ENCODE measurements at regions not wholly inside any gene's neighbourhood (a gene's known extent, or its start where the extent isn't known, plus 50 kb on each side); places are given as distances from the start of the nearest gene placed in this dataset.
"Not testable (repeated sequence)": the region's sequence is repeated elsewhere in the genome, so short reads cannot be mapped to it uniquely, and the experiment has no call there.

DNA sequence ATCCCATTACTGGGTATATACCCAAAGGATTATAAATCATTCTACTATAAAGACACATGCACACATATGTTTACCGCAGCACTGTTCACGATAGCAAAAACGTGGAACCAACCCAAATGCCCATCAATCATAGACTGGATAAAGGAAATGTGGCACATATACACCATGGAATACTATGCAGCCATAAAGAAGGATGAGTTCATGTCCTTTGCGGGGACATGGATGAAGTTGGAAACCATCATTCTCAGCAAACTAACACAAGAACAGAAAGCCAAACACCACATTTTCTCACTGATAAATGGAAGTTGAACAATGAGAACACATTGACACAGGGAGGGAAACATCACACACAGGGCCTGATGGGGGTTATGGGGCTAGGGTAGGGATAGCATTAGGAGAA is 1090.5 kb upstream of the EDIL3 start:
- DNase-seq (ENCODE audit: low spot score); ATAC-seq; H3K36me3 Mint-ChIP-seq; H3K27ac Mint-ChIP-seq; H3K4me3 Mint-ChIP-seq; H3K27me3 Mint-ChIP-seq (ENCODE audit: low read depth); CTCF ChIA-PET; POLR2A ChIA-PET; H3K4me1 Mint-ChIP-seq: not testable (repeated sequence)
- H3K9me3 Mint-ChIP-seq = peaks cover 29% of the 10 kb centered on the region

DNA sequence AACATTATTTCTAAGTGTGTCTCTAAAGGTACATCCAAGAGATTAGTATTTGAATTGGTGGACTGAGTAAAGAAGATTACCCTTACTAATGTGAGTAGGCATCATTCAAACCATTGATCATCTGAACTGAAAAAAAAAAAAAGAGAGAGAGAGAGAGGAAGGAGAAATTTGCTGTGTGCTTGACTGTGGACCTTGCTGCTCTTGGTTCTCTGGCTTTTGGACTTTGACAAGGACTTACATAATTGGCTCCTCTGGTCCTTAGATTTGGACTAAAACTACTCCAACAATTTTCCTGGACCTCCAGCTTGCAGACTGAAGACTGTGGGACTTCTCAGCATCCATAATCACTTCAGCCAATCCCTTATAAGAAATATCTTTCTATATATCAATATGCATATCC is 1091.9 kb upstream of the EDIL3 start:
- Mint-ChIP-seq H3K36me3 (peaks cover 8% of the 10 kb centered on the region; the same call in 1 of the 2 replicates), H3K9me3 (peaks cover 33% of the 10 kb centered on the region), H3K27me3 (ENCODE audit: low read depth) (no peaks in the 10 kb centered on the region), H3K4me1 (0 out of 2 replicates have a peak, but pooled peaks cover 4% of the 10 kb centered on the region), H3K27ac (no peak overlapping the region), H3K4me3 (no peak overlapping the region)
- no peak for ATAC-seq
- DNase-seq (ENCODE audit: low spot score) = no peak
- ChIA-PET POLR2A (no interaction called here), CTCF (no interaction called here)
- TF ChIP-seq, protein P1, sequence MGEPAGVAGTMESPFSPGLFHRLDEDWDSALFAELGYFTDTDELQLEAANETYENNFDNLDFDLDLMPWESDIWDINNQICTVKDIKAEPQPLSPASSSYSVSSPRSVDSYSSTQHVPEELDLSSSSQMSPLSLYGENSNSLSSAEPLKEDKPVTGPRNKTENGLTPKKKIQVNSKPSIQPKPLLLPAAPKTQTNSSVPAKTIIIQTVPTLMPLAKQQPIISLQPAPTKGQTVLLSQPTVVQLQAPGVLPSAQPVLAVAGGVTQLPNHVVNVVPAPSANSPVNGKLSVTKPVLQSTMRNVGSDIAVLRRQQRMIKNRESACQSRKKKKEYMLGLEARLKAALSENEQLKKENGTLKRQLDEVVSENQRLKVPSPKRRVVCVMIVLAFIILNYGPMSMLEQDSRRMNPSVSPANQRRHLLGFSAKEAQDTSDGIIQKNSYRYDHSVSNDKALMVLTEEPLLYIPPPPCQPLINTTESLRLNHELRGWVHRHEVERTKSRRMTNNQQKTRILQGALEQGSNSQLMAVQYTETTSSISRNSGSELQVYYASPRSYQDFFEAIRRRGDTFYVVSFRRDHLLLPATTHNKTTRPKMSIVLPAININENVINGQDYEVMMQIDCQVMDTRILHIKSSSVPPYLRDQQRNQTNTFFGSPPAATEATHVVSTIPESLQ (CRISPR knock-in tag; IDR thresholded peaks at IDR 0.05) = no peak
- no peak for TF ChIP-seq NR1H2 (CRISPR knock-in tag; IDR thresholded peaks at IDR 0.05)
- no peak for TF ChIP-seq TCF7 (CRISPR knock-in tag; IDR thresholded peaks at IDR 0.05; ENCODE audit: low read depth)
- TF ChIP-seq ZNF232 (CRISPR knock-in tag; IDR thresholded peaks at IDR 0.05) = no peak
- no peak for TF ChIP-seq ZNF219 (CRISPR knock-in tag; IDR thresholded peaks at IDR 0.05; ENCODE audit: borderline replicate concordance)
- TF ChIP-seq, protein P2, sequence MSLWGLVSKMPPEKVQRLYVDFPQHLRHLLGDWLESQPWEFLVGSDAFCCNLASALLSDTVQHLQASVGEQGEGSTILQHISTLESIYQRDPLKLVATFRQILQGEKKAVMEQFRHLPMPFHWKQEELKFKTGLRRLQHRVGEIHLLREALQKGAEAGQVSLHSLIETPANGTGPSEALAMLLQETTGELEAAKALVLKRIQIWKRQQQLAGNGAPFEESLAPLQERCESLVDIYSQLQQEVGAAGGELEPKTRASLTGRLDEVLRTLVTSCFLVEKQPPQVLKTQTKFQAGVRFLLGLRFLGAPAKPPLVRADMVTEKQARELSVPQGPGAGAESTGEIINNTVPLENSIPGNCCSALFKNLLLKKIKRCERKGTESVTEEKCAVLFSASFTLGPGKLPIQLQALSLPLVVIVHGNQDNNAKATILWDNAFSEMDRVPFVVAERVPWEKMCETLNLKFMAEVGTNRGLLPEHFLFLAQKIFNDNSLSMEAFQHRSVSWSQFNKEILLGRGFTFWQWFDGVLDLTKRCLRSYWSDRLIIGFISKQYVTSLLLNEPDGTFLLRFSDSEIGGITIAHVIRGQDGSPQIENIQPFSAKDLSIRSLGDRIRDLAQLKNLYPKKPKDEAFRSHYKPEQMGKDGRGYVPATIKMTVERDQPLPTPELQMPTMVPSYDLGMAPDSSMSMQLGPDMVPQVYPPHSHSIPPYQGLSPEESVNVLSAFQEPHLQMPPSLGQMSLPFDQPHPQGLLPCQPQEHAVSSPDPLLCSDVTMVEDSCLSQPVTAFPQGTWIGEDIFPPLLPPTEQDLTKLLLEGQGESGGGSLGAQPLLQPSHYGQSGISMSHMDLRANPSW (CRISPR knock-in tag; conservative IDR thresholded peaks at IDR 0.05; ENCODE audit: low read depth) = no peak
- TF ChIP-seq, protein P3, sequence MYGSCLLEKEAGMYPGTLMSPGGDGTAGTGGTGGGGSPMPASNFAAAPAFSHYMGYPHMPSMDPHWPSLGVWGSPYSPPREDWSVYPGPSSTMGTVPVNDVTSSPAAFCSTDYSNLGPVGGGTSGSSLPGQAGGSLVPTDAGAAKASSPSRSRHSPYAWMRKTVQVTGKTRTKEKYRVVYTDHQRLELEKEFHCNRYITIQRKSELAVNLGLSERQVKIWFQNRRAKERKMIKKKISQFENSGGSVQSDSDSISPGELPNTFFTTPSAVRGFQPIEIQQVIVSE (CRISPR knock-in tag; IDR thresholded peaks at IDR 0.05; ENCODE audit: borderline replicate concordance) = no peak
- TF ChIP-seq, protein P4, sequence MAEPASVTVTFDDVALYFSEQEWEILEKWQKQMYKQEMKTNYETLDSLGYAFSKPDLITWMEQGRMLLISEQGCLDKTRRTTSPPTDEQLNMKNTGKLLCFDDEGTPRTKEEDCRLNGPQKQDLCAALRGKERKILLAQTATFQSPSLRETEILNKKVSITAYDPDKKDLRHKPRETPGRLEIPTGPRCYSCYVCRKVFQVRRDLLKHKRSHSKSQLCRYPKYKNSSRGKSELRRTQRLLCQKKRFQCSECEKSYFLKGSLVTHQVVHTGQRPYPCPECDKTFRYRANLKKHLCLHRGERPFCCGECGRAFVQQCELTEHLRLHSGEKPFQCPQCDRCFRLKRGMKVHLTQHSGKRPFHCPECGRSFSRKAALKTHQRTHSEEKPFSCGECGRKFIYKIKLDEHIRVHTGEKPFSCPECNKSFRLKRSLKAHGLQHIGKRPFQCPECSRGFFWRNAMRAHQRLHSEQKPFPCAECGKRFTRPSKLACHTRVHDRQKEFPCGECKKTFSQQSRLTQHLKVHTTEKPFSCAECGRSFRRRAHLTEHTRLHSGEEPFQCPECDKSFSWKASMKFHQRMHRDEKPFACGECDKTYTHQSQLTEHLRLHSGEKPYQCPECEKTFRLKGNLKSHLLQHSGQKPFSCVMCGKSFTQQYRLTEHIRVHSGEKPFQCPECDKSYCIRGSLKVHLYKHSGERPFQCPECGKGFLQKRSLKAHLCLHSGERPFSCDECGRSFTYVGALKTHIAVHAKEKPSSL (CRISPR knock-in tag; conservative IDR thresholded peaks at IDR 0.05) = no peak
- no peak for TF ChIP-seq RELA (CRISPR knock-in tag; IDR thresholded peaks at IDR 0.05; ENCODE audit: borderline replicate concordance)
- TF ChIP-seq HMGA2 (CRISPR knock-in tag; IDR thresholded peaks at IDR 0.05) = no peak
- TF ChIP-seq JUN (CRISPR knock-in tag; IDR thresholded peaks at IDR 0.05) = no peak
- no peak for TF ChIP-seq ETV6 (CRISPR knock-in tag; IDR thresholded peaks at IDR 0.05)
- TF ChIP-seq USF1 (CRISPR knock-in tag; IDR thresholded peaks at IDR 0.05) = no peak
- TF ChIP-seq PREB (CRISPR knock-in tag; IDR thresholded peaks at IDR 0.05; ENCODE audit: borderline replicate concordance) = no peak
- TF ChIP-seq SP1 (CRISPR knock-in tag; conservative IDR thresholded peaks at IDR 0.05) = no peak
- TF ChIP-seq ERG (CRISPR knock-in tag; IDR thresholded peaks at IDR 0.05) = no peak
